ENCODE measurements at regions not wholly inside any gene's neighbourhood (a gene's known extent, or its start where the extent isn't known, plus 50 kb on each side); places are given as distances from the start of the nearest gene placed in this dataset.
A peak's percentile ranks its signal among the peaks of the same experiment; 100 is the strongest.

- H3K9me3 ChIP-seq = no peaks in the 10 kb centered on the region
- TF ChIP-seq POLR2AphosphoS5 (IDR thresholded peaks at IDR 0.05) = no peak
- no peak for TF ChIP-seq POLR2A (IDR thresholded peaks at IDR 0.05)
- no peaks in the 10 kb centered on the region for H3K27me3 ChIP-seq
- peak overlapping the region; percentile 29 to 66 for H3K27ac ChIP-seq
- no peaks in the 10 kb centered on the region for H3K4me1 ChIP-seq
- H3K36me3 ChIP-seq = no peaks in the 10 kb centered on the region
- no peak for DNase-seq (ENCODE audit: low spot score in 2 of 2)
- no peak overlapping the region for H3K4me3 ChIP-seq
- intact Hi-C loops (cut with DNase I; ENCODE audit: low total_unique reads) = no loop called here
Observed at GRCh38 chr13:51006067-51006845, 96.7 kb downstream of the RNASEH2B start.
